ENCODE measurements at regions not wholly inside any gene's neighbourhood (a gene's known extent, or its start where the extent isn't known, plus 50 kb on each side); places are given as distances from the start of the nearest gene placed in this dataset.

- H3K27me3 Mint-ChIP-seq (ENCODE audit: insufficient read depth) = no peaks in the 10 kb centered on the region
- peak overlapping the region; percentile 15 for H3K27ac Mint-ChIP-seq
- peaks cover 49% of the 10 kb centered on the region for H3K4me1 Mint-ChIP-seq (ENCODE audit: low read depth)
- TF ChIP-seq, protein P1, sequence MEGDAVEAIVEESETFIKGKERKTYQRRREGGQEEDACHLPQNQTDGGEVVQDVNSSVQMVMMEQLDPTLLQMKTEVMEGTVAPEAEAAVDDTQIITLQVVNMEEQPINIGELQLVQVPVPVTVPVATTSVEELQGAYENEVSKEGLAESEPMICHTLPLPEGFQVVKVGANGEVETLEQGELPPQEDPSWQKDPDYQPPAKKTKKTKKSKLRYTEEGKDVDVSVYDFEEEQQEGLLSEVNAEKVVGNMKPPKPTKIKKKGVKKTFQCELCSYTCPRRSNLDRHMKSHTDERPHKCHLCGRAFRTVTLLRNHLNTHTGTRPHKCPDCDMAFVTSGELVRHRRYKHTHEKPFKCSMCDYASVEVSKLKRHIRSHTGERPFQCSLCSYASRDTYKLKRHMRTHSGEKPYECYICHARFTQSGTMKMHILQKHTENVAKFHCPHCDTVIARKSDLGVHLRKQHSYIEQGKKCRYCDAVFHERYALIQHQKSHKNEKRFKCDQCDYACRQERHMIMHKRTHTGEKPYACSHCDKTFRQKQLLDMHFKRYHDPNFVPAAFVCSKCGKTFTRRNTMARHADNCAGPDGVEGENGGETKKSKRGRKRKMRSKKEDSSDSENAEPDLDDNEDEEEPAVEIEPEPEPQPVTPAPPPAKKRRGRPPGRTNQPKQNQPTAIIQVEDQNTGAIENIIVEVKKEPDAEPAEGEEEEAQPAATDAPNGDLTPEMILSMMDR (IDR thresholded peaks at IDR 0.05) = no peak
- H3K4me3 Mint-ChIP-seq = no peak overlapping the region
- peaks cover 7% of the 10 kb centered on the region for H3K36me3 Mint-ChIP-seq (ENCODE audit: low read depth)
- DNase-seq = peak; percentile 29
- peaks cover 5% of the 10 kb centered on the region; the same call in 1 of the 2 replicates for H3K9me3 Mint-ChIP-seq
Observed at GRCh38 chr3:159629329-159630084, 359.1 kb upstream of the IL12A start.

- H3K27me3 Mint-ChIP-seq (ENCODE audit: insufficient read depth) = no peaks in the 10 kb centered on the region
- H3K4me1 Mint-ChIP-seq (ENCODE audit: low read depth) = peaks cover 63% of the 10 kb centered on the region
- H3K27ac Mint-ChIP-seq = no peak overlapping the region
- H3K9me3 Mint-ChIP-seq = peaks cover 5% of the 10 kb centered on the region; the same call in 1 of the 2 replicates
- TF ChIP-seq, protein P1 (IDR thresholded peaks at IDR 0.05) = no peak
- no peak overlapping the region for H3K4me3 Mint-ChIP-seq
- DNase-seq = no peak
- H3K36me3 Mint-ChIP-seq (ENCODE audit: low read depth) = peaks cover 7% of the 10 kb centered on the region
Observed at GRCh38 chr3:159631226-159631625, 357.4 kb upstream of the IL12A start.

GRCh38 chr3:159632128-159632527, 356.5 kb upstream of the IL12A start:
- H3K36me3 Mint-ChIP-seq (ENCODE audit: low read depth) = peaks cover 7% of the 10 kb centered on the region
- DNase-seq = no peak
- H3K4me1 Mint-ChIP-seq (ENCODE audit: low read depth) = peaks cover 72% of the 10 kb centered on the region
- H3K4me3 Mint-ChIP-seq = no peak overlapping the region
- H3K27ac Mint-ChIP-seq = no peak overlapping the region
- TF ChIP-seq, protein P1 (IDR thresholded peaks at IDR 0.05) = no peak
- H3K27me3 Mint-ChIP-seq (ENCODE audit: insufficient read depth) = no peaks in the 10 kb centered on the region
- H3K9me3 Mint-ChIP-seq = peaks cover 5% of the 10 kb centered on the region; the same call in 1 of the 2 replicates

- TF ChIP-seq, protein P1 (IDR thresholded peaks at IDR 0.05) = no peak
- no peak for DNase-seq
- Mint-ChIP-seq H3K36me3 (ENCODE audit: low read depth) (peaks cover 7% of the 10 kb centered on the region), H3K4me1 (ENCODE audit: low read depth) (peaks cover 75% of the 10 kb centered on the region), H3K27me3 (ENCODE audit: insufficient read depth) (no peaks in the 10 kb centered on the region), H3K4me3 (no peak overlapping the region), H3K9me3 (peaks cover 5% of the 10 kb centered on the region; the same call in 1 of the 2 replicates), H3K27ac (no peak overlapping the region)
Observed at GRCh38 chr3:159632851-159633250, 355.8 kb upstream of the IL12A start.

- peak; percentile 16 for DNase-seq
- TF ChIP-seq, protein P1 (IDR thresholded peaks at IDR 0.05) = no peak
- Mint-ChIP-seq H3K4me3 (peak overlapping the region; percentile 18; the same call in 1 of the 2 replicates), H3K27ac (no peak overlapping the region), H3K4me1 (ENCODE audit: low read depth) (peaks cover 71% of the 10 kb centered on the region), H3K27me3 (ENCODE audit: insufficient read depth) (no peaks in the 10 kb centered on the region), H3K9me3 (peaks cover 5% of the 10 kb centered on the region; the same call in 1 of the 2 replicates), H3K36me3 (ENCODE audit: low read depth) (peaks cover 7% of the 10 kb centered on the region)
Observed at GRCh38 chr3:159634483-159634882, 354.2 kb upstream of the IL12A start.

All from HFFc6 (cell line).